ENCODE measurements at regions not wholly inside any gene's neighbourhood (a gene's known extent, or its start where the extent isn't known, plus 50 kb on each side); places are given as distances from the start of the nearest gene placed in this dataset.
"Not testable (repeated sequence)": the region's sequence is repeated elsewhere in the genome, so short reads cannot be mapped to it uniquely, and the experiment has no call there.

- no peak for DNase-seq
Measured at GRCh38 chr2:64743739-64744330, 90.1 kb upstream of the SERTAD2 start.

GRCh38 chr2:64745562-64745961 is 91.8 kb upstream of the SERTAD2 start:
- no peak for DNase-seq

- DNase-seq: not testable (repeated sequence)
Measured at GRCh38 chr2:64747690-64748091, 94.0 kb upstream of the SERTAD2 start.

GRCh38 chr2:64748147-64748546 is 94.4 kb upstream of the SERTAD2 start:
- no peak for DNase-seq

GRCh38 chr2:64748561-64748960 is 94.8 kb upstream of the SERTAD2 start:
- no peak for DNase-seq

- no peak for DNase-seq
Measured at GRCh38 chr2:64749446-64749845, 95.7 kb upstream of the SERTAD2 start.

- peak; percentile 31 to 46 for DNase-seq
Measured at GRCh38 chr2:64750001-64750816, 96.5 kb upstream of the SERTAD2 start.

GRCh38 chr2:64750817-64751285 is 97.1 kb upstream of the SERTAD2 start:
- peak; percentile 98 to 99 for DNase-seq

GRCh38 chr2:64751286-64752260 is 97.9 kb upstream of the SERTAD2 start:
- peak in 1 of 2 donors; percentile 37 for DNase-seq

- DNase-seq: no peak
Measured at GRCh38 chr2:64753399-64753798, 99.7 kb upstream of the SERTAD2 start.

- no peak for DNase-seq
Measured at GRCh38 chr2:64754570-64754969, 100.9 kb upstream of the SERTAD2 start.

GRCh38 chr2:64757126-64757525 is 103.4 kb upstream of the SERTAD2 start:
- no peak for DNase-seq

- no peak for DNase-seq
Measured at GRCh38 chr2:64760128-64760527, 106.4 kb upstream of the SERTAD2 start.

GRCh38 chr2:64762301-64762997 is 108.7 kb upstream of the SERTAD2 start:
- no peak for DNase-seq

GRCh38 chr2:64763126-64763525 is 109.4 kb upstream of the SERTAD2 start:
- no peak for DNase-seq

GRCh38 chr2:64765160-64765805 is 111.6 kb upstream of the SERTAD2 start:
- DNase-seq: no peak

GRCh38 chr2:64766841-64767669 is 113.3 kb upstream of the SERTAD2 start:
- peak in 1 of 2 donors; percentile 66 for DNase-seq

GRCh38 chr2:64767670-64768468 is 114.2 kb upstream of the SERTAD2 start:
- DNase-seq: peak; percentile 85 to 86

GRCh38 chr2:64768491-64769005 is 114.8 kb upstream of the SERTAD2 start:
- no peak for DNase-seq

Measured in CD4-positive, alpha-beta T cell treated with Interleukin-1 beta for 1 hour (primary cell).